Neural progenitor cell (in vitro differentiated cells): ENCODE measurements at regions not wholly inside any gene's neighbourhood (a gene's known extent, or its start where the extent isn't known, plus 50 kb on each side); places are given as distances from the start of the nearest gene placed in this dataset.

Experiments used
- EZH2 ChIP-seq: fragments of 200-600 bp; sonication (generic); IDR thresholded peaks from 2 replicates; pipeline ENCODE4 v1.6.1; 2017; ENCODE audit warnings: antibody characterized with exemption, mild to moderate bottlenecking, moderate library complexity
- EZH2phosphoT487 ChIP-seq: fragments of 200-600 bp; sonication (generic); IDR thresholded peaks from 2 replicates; pipeline ENCODE4 v1.6.1; 2017; ENCODE audit warnings: antibody characterized with exemption
- TF ChIP-seq, protein P1 (sequence below): fragments of 200-600 bp; sonication (generic); IDR thresholded peaks from 2 replicates; pipeline ENCODE4 v1.5.1; 2017; ENCODE audit warnings: antibody characterized with exemption, mild to moderate bottlenecking

DNA sequence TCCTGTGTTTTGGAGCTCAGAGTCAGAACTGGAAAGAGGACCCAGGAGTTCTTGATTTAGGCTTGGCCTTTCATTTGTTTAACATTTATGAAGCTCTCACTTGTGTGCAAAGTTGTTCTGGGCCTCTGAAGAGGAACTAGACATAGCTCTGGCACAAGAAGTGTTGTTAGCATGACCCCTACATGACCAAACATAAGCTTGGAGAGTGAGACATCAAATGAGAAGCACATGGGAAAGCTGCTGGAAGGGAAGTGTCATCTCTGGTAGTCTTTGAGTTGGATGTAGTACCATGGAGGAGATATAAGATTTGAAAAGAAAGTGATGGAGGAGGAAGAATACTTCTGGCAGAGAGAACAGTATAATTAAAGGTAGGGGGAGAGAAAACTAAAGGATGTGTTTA, 370.1 kb downstream of the ADRA2A start:
- TF ChIP-seq, protein P1, sequence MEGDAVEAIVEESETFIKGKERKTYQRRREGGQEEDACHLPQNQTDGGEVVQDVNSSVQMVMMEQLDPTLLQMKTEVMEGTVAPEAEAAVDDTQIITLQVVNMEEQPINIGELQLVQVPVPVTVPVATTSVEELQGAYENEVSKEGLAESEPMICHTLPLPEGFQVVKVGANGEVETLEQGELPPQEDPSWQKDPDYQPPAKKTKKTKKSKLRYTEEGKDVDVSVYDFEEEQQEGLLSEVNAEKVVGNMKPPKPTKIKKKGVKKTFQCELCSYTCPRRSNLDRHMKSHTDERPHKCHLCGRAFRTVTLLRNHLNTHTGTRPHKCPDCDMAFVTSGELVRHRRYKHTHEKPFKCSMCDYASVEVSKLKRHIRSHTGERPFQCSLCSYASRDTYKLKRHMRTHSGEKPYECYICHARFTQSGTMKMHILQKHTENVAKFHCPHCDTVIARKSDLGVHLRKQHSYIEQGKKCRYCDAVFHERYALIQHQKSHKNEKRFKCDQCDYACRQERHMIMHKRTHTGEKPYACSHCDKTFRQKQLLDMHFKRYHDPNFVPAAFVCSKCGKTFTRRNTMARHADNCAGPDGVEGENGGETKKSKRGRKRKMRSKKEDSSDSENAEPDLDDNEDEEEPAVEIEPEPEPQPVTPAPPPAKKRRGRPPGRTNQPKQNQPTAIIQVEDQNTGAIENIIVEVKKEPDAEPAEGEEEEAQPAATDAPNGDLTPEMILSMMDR, result no peak
- TF ChIP-seq EZH2 (no peak), EZH2phosphoT487 (no peak)
